GM12874 (cell line): ENCODE measurements at regions not wholly inside any gene's neighbourhood (a gene's known extent, or its start where the extent isn't known, plus 50 kb on each side); places are given as distances from the start of the nearest gene placed in this dataset.

Source experiments
- TF ChIP-seq, protein P1 (sequence below): IDR thresholded peaks from 2 replicates; pipeline ENCODE4 v1.5.1; 2011; ENCODE audit warnings: low read depth, mild to moderate bottlenecking, control low read depth, low read length, moderate library complexity; ENCODE audit not compliant: insufficient read depth

- TF ChIP-seq, protein P1, sequence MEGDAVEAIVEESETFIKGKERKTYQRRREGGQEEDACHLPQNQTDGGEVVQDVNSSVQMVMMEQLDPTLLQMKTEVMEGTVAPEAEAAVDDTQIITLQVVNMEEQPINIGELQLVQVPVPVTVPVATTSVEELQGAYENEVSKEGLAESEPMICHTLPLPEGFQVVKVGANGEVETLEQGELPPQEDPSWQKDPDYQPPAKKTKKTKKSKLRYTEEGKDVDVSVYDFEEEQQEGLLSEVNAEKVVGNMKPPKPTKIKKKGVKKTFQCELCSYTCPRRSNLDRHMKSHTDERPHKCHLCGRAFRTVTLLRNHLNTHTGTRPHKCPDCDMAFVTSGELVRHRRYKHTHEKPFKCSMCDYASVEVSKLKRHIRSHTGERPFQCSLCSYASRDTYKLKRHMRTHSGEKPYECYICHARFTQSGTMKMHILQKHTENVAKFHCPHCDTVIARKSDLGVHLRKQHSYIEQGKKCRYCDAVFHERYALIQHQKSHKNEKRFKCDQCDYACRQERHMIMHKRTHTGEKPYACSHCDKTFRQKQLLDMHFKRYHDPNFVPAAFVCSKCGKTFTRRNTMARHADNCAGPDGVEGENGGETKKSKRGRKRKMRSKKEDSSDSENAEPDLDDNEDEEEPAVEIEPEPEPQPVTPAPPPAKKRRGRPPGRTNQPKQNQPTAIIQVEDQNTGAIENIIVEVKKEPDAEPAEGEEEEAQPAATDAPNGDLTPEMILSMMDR, result no peak
Observed at GRCh38 chr4:34419871-34420270, 1824.4 kb downstream of the ARAP2 start.

DNA sequence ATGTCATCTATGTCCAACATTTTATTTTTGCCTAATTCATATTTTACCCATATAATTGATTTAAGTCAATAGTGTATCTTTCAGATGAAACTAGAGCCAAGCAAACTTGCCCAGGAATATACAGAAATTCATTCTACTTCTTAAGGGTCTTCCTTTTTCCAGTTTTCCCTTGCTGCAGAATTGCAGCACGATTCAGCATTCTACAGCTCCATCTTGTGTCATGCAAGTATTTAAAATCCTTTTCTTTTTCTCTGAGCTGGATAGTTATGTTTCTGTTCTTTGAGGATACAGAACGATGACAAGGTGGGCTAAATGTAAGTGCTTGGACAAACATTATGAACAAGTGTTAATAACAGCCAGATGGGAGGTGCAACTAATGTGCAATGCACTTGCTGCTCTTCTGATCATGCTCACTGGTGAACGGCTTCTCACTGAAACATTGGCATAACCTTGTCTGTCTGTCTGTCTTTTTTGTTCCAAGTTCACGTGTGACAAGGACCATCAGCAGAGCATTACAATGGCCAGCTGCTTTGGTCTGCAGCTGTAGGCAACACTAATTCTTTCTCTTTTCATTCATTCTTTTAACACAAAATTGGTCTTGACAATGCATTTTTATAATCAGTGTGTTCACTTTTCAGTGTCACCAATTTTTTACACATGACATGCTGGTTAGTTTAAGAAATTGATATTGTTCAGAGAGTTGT is 1821.7 kb downstream of the ARAP2 start:
- TF ChIP-seq, protein P1, result no peak

DNA sequence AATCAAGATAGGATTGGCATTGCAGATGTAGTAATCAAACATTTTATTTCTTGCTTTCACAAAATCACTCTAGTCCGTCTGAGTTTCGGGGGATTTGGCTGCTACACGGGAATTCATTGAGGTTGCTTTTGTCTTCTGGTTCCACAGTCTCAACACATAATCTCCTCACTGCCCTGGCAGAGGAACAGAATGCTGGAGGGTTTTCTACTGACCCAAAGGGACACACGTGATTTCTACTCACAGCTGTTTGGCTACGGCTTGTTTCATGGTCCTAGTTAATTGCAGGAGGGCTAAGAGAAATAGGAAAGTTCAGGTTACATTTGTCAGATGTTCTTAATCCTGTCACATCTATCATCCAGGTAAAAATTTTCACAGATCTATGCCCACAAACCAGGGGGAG is 1811.6 kb downstream of the ARAP2 start:
- TF ChIP-seq, protein P1, result no peak

- TF ChIP-seq, protein P1, result no peak
Observed at GRCh38 chr4:34464196-34464595, 1780.1 kb downstream of the ARAP2 start.

GRCh38 chr4:34466411-34466810 is 1777.9 kb downstream of the ARAP2 start:
- TF ChIP-seq, protein P1, result no peak

- TF ChIP-seq, protein P1, result no peak
Observed at GRCh38 chr4:34469516-34469915, 1774.8 kb downstream of the ARAP2 start.

GRCh38 chr4:34485252-34485651 is 1759.1 kb downstream of the ARAP2 start:
- TF ChIP-seq, protein P1, result no peak
